ENCODE measurements at regions not wholly inside any gene's neighbourhood (a gene's known extent, or its start where the extent isn't known, plus 50 kb on each side); places are given as distances from the start of the nearest gene placed in this dataset.
A peak's percentile ranks its signal among the peaks of the same experiment; 100 is the strongest.

DNA sequence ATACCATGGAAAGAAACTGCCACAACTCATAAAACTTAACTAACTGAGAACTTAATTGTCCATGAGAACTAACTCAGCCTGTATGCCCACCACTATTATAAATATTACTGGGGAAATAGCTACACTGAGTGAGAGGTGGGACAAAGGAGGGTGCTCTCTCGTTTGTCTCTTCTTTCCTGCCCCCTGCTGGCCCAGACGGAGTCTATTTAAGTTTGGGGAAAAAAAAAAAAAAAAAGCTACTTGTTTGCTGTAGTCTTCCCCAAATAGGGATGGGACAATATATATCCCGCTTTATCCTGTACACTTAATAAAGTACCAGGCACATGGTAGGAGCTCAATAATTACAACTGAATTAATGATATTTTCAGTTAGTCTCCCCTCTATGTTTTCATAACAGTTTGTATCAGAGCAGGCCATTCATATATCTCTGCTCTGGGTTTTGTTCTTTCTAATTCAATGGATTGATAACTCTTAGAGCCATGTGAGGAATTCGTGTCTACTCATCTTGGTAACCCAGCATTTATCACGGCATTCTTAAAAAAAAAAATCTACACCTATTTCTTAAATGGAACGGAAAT is 647.6 kb upstream of the PKDCC start:
- peak; percentile 29 for DNase-seq (ENCODE audit: low spot score)

DNA sequence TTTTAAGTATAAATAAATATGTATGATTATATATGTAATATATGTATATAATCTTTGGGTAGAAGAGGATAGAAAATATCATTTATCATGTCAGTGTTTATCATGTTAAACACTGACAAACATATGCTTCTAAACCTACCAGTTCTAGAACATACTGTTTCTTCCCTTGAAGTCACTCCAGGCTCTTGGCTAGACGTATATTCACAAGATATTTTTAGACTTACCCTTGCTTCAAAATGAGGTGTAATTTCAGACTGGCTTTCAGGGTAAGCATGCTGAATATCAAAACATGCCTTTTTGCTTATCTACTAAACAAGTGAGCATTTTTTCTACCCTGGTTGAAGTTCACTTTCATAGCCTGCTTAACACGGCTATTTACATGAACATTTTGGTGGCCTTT is 642.4 kb upstream of the PKDCC start:
- no peak for DNase-seq (ENCODE audit: low spot score)

DNA sequence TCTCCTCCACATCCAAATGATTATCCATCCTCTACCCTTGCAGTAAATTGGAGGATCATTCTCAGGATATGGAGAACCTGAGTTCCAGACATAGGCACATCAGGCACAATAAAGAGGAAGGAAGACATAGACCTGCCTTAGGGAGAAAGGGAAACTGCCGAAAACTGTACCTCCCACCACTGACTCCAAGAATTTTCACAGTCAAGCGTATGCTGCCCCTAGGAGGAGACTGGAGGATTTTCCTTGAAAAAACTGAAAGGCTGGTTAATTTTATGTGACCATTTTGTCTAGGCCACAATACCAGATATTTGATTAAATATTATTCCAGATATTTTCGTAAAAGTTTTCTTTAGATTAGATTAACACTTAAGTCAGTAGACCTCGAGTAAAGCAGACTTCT is 638.5 kb upstream of the PKDCC start:
- no peak for DNase-seq (ENCODE audit: low spot score)

DNA sequence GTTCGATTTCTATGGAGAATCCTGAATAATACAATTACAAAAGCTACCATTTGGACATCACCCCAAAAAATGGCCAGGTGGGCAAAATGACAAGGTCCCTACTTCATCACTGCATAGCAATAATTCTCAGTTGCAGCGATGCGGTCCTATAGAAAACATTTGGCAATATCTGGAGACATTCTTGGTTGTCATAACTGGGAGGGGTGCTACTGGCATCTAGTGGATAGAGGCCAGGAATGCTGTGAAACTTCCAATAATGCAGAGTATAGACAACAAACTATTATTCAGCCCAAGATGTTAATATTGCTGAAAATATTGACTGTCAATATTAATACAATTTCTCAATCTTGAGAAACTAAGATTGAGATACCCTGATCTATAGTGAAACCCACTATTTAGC is 637.8 kb upstream of the PKDCC start:
- DNase-seq (ENCODE audit: low spot score) = no peak

DNA sequence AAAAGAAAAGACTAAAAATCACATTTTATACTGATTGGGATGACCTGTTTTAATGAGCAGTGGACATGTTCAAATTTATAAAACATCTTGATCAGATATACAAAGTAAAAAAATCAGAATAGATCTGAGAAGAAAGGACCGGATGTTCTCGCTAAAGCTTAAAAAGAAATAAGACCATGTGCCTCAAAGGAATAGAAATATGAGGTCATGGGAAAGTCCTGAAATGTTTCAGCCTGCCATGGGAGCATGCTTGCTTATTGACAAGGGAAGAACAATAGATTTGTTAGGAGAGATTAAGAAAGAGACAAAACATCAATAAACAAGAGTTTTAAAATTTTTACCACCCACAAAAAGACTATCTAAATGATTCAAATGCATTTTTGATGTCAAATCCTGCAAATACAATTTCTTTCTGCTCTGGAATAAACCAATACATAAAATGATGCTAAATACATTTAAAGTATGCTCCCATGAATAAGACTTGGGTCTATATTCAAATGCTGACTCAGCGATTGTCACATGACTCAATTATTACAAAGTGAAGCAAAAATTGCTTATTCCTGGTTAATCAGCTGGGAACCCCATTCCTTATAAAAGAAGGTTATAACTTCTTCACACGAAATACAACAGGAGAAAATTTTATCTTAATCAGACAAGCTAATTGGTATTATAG is 633.9 kb upstream of the PKDCC start:
- DNase-seq (ENCODE audit: low spot score) = no peak

DNA sequence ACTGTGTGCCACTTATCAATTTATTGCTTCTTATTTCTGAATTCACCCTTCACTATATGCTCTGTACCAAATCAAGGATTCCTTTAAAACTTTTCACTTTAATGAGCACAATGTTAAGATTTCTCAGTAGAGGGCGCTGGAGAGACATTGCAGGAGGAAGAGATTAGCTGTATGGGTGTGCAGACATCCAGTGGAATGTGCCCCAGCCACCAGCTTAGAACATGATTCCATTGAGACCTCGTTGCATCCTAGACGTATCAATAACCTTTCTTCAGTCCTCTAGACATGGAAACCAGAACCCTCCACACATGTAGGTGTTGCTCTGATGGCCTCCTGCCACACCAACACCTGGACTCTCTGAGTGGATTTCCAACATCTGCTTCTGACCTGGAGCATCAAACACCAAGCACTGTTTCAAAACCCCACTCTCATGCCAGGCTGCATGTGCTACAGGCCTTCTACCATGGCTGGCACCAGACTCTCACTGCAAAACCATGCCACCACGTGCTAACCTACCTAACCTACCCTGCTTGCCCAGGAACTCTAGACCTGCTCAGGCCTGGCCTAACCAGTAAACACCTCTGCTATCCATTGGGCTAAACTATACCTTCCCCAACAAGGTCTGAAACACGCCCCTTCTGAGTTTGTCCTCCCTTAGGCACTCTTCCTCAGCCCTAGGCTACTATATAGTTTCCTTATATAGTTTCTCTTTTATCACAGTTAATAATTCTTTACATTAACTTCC is 633.2 kb upstream of the PKDCC start:
- DNase-seq (ENCODE audit: low spot score) = peak; percentile 64

DNA sequence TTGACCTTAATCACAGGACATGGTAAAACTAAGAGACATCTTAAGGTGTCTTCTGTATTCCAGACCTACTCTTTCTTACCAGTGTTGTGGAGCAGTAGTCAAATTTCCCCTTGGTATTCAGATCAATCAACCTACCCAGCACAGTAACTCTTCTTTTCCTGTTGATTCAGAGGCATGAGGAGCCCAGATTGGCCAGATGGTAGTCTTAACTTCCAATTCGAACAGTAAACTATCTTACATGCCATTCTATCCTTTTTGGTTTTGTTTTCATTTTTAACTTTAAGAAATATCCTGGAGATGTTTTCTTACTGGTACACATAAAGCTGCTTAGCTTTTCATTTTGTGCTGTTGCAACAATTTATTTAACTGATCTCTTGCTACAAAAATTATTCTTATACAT is 630.3 kb upstream of the PKDCC start:
- no peak for DNase-seq (ENCODE audit: low spot score)

DNA sequence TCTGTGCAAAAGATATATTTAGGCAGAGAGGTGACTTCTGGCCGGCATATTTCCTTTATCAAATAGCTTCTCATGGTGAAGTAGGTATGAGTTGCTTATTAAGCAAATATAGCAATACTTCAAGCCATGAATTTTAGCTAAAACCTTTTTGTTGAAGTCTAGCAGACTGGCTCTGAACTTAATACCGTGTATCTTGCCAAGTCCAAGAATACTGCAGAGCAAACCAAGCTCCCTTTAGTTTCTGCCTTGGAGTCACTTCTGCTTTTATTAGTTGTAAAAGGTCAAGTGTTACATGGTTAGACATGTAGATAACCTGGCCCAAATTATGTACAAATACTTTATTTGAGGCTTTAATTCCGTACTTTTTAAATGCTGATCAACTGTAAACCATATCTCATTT is 627.6 kb upstream of the PKDCC start:
- DNase-seq (ENCODE audit: low spot score) = no peak

DNA sequence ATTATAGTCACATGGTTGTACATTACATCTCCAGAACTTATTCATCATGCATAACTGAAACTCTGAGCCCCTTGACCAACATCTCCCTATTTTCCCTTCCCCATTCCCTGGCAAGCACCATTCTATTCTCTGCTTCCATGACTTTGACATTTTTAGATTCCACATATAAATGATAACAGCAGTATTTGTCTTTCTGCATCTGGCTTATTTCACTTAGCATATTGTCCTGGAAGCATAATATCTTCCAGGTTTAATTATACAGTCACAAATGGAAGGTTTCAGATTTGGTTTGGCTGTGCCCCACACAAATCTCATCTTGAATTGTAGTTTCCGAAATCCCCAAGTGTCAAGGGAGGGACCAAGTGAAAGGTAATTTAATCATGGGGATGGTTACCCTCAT is 626.9 kb upstream of the PKDCC start:
- DNase-seq (ENCODE audit: low spot score) = no peak

DNA sequence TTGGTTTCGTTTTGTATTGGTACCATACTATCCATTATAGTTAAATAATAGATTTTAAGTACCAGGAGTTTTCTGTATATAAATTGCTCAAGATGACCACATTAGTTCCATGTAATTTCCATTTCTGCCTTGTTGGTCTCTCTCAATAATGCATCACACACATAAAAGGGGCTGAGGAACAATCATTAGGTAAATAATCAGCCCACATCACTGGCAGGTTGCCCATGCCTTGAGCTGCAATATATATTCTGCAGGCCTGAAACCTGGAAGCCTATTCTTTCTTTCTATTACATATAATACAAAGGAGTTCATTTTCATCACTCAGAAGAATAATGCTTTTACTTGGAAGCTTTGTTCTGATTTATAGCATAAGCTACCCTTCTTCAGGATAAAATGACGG is 616.1 kb upstream of the PKDCC start:
- DNase-seq (ENCODE audit: low spot score) = no peak

DNA sequence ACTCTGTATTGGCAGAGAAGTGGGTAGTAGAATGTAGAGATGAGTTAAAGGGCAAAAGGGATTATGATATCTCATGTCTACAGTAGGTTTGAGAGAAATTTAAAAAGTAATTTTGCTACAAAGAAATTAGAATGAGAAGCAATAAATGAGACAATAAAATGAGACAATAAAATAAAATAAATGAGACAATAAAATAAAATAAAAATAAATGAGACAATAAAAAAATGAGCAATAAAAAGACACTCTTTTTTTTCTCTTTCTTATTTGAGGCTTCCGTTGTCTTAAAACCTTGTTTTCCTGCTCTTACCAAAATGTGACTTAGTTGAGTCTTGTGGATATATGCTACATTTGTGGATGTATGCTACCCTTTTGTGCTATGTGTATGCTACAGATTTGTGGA is 615.4 kb upstream of the PKDCC start:
- DNase-seq (ENCODE audit: low spot score) = no peak

DNA sequence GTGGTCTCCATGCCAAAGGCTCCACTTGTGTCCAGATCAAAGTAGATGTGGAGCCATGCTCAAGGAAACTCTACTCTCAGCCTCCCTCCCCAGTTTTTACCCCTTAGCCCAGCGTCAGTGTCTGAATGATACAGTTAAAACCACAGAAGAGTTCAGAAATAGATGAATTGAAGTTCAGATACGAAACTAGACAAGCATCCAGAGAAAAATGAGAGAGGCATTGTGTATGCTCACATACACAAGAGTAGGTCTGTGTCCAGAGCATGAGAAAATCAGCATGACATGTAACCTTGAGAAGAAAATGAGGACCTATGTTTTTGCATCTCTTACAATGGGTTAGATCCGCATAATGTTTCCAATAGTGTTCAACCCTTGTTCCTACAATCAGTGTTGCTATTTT is 612.8 kb upstream of the PKDCC start:
- peak; percentile 45 for DNase-seq (ENCODE audit: low spot score)

DNA sequence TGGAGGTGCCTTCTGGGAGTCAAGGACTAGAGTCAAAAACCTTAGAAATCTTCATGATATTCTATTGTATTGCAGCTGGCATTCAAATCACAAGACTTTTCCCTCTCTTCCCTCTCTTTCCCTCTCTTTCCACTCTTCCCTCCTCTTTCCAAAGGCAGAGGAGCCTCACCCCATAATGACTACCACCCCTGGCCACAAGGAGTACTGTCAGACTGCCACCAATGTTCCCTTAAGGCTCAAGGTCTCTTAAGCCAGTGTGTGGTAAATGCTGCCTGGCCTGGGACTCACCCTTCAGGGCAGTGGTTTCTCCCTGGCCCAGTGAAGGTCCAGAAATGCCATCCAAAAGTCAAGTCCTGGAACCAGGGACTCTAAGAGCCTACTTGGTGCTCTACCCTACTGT is 605.9 kb upstream of the PKDCC start:
- no peak for DNase-seq (ENCODE audit: low spot score)

DNA sequence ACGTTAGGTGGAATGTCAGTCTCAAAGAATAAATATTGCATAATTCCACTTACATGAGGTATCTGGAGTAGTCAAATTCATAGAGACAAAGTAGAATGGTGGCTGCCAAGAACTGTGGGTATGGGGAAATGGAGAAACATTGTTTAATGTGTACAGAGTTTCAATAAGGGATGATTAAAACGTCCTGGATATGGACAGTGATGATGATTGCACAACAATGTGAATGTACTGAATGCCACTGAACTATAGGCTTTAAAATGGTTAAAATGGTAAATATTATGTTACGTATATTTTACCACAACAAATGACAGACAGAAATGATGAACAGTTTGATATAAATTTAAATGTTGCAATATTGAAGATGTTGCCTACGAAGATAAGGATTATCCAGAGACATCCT is 602.0 kb upstream of the PKDCC start:
- no peak for DNase-seq (ENCODE audit: low spot score)

DNA sequence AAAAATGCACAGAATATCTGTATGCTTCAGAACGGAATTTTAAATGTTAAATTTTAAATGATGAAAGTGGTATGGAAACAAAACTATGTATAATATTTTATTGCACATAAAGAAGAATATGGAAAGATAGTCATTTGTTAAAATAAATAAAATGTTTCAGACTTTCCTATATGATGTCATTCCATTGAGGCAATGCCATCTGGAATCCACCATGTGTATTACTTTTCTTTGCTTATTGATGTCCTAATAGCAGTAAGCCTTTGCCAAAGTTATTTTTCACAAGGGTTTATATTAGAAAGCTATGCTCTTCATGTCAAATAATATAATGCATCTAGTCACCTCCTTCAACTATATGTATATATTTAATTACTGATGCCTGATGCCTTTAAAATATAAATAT is 601.6 kb upstream of the PKDCC start:
- no peak for DNase-seq (ENCODE audit: low spot score)

DNA sequence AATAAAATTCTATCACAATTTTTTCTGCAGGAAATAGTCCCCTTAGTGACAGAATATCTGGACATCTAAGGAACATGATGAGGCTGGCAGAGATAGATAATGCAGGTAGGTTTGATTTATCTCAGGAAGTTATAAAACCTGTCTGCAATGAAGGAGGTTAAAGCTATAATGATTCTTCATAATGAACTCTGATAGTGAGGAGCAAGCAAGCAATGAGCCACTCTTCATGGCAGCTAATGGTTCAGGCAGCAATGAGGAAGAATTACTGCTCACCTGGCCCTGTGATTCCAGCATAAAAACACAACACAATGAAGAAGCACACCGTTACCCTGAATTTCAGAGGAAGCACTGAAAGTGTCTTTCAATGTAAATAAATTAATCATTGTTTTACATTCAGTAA is 599.6 kb upstream of the PKDCC start:
- no peak for DNase-seq (ENCODE audit: low spot score)

DNA sequence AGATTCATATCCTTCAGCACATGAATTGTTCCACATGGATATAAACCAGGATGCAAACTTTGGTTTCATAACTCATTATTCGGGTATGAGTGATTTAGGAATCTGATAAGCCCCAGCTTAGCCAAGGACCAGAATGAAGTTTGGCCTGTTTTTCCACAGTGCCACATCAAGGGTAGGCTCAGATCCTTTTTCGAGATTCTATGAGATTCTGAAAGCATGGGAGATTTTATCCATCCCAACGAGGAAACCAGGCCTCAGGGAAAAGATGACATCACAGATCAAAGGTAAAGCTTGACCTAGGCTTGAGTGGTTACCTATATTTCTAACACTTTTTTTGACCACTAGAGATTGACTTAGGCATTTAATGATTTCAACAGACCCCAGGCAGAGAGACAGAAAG is 590.8 kb upstream of the PKDCC start:
- no peak for DNase-seq (ENCODE audit: low spot score)

DNA sequence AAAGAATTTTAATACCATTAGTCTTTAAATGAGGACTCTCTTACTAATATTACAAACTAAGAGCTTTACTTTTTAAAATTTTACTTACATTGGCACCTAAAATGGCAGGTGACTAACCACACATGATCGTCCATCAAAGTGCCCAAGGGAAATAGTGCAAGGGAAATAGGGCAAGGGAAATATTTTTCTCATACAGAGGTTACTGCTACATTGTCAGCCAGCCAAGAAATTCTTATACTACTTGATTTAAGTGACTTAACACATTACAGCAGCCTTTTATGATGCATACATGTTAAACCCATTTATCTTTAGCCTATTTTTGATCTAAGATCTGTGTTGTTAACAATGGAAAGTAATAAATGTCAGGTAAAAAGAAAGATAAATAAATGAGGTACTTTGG is 587.2 kb upstream of the PKDCC start:
- DNase-seq (ENCODE audit: low spot score) = no peak

DNA sequence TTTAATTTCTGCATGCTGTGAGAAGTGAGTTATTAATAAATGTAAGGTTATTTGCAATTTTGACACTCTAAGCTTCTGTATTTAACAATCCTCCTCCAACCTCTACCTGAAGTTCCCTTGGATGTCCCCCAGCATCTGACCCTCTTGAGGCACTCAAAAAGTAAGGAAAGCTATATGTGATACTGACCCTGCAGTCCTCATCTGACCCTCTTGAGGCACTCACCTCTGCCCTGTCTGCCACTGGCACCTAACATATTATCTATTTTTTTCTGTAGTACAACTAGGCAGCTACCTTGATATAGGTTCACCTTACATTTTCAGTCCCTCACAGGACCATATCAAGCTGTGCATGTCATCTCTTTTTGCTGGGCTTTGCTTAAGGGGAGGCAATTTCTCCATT is 583.4 kb upstream of the PKDCC start:
- DNase-seq (ENCODE audit: low spot score) = no peak

DNA sequence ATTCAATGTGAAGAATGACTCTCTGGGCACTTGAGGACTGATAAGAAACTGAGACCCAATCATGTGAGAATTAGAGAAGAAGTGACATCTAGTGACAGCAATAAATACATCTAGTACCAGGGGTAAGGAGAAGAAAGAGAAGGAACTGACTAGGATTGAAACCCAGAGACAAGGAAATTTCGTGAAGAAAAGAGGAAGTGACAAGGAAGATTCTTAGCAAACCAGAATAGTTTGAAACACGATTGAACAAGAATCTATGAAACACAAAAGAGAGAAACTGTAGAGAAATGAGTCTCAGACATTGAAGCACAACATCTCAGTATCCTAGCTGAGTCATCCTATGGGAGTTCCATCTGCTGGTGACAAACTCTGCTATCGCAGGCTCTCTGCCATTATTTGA is 571.9 kb upstream of the PKDCC start:
- no peak for DNase-seq (ENCODE audit: low spot score)

DNA sequence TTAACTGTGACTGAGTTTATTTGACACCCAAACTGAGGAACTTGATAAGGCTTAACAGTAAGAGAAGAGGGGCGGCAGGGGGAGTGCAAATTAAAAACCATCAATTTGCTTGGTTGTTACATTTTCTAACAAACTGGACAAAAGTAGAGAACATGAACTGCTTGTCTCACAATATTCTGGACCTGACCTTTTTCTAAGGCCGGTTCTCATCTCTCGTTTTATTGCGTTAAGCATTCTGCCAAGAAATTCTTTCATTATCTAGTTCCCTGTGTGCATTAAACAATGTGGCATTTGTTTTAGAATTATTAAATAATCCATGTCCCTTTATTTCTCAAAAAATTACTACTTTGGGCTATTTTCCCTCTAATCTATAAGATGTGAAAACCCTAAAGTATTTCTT is 565.2 kb upstream of the PKDCC start:
- peak; percentile 30 for DNase-seq (ENCODE audit: low spot score)

DNA sequence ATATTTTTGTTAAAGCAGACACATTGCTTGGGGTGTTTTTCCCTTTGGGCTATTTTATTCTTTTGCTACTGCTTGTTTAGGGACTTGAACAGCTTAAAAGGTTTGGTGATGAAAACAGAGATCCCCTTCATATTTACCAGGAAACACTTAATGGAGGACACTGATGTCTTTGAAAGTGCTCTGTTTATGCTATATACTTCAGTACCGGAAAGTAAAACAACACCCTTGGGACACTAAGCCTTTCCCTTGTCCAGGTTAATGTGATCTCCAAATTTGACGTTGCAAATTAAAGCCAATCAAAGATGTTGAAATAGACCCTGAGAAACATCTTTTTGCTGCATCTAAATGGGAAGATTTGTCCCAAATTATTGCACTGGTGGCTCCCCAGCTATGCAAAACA is 564.6 kb upstream of the PKDCC start:
- DNase-seq (ENCODE audit: low spot score) = peak; percentile 41

DNA sequence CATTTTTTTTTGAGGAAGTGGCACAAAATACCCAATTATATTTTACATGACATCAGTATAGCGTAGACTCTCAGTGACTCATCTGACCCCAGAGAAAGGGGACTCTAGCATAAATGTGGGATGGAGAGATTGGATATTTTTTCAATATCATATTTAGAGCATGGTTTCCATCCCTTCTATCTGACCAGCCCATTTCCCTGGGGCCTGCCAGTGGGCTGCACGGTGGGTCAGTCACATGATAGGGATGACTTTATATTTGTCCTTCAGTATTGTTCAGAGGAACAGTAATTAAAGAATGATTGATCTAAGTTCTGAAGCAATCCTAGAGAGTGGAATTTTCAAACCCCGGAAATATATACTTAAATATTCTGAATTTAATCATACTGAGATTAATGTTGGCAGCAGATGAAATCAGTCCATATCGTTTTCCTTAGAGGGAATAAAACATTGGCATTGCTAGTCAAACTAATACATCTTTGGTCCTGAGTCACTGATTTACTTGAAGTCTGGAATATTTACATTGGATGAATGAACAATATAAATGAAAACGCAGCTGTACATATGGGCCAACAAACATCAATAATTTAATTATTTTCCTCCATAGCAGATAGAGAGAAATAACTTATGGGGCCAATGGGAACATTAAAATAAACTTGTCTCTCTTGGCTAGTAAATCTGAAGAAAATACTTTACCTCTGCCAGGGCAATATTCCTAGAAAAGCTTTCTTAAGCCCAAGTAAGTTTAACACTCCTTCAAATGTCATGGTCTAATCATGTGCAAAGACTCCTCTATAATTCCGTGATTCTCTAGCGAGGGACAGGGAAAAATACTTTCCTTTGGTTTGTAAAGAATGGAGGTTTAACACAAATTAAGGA is 563.6 kb upstream of the PKDCC start:
- DNase-seq (ENCODE audit: low spot score) = no peak
